ENCODE measurements at regions not wholly inside any gene's neighbourhood (a gene's known extent, or its start where the extent isn't known, plus 50 kb on each side); places are given as distances from the start of the nearest gene placed in this dataset.

GRCh38 chr16:6616746-6617145, 715.9 kb upstream of the RBFOX1 start:
- WGBS (ENCODE audit: low lambda C conversion rate): 9% methylated on average over 6 of the region's 6 CpGs
- CTCF ChIA-PET (ENCODE audit: low intra/inter-chr PET ratio, low total read pairs): no interaction called here
- FAIRE-seq: no peak
- no peak for ATAC-seq
- H3K9ac ChIP-seq (ENCODE audit: insufficient read depth, low read depth, low read length): no peak overlapping the region
- POLR2A ChIA-PET: no interaction called here
- no TSS peak for BruUV-seq (replicated peaks)
- H3K27me3 ChIP-seq (ENCODE audit: control insufficient read depth in 1 of 2, insufficient read depth in 2 of 2, low read length in 2 of 2): peaks cover 0 to 4% of the 10 kb centered on the region in 2 experiments; a peak in 1 of 5 replicates
- H3K36me3 ChIP-seq (replicated peaks in 1 of 2; ENCODE audit: control insufficient read depth in 1 of 2, insufficient read depth in 2 of 2, low read length in 2 of 2): no peaks in the 10 kb centered on the region
- no peak overlapping the region for H3K4me3 ChIP-seq (replicated peaks in 1 of 3; ENCODE audit: insufficient read depth in 1 of 3, low read depth in 2 of 3, low read length in 3 of 3)
- no peak for DNase-seq (ENCODE audit: low spot score)
- H3K27ac ChIP-seq (ENCODE audit: extremely low read length, insufficient read depth, low read length): no peak overlapping the region
- intact Hi-C loops (cut with micrococcal nuclease; ENCODE audit: unreplicated experiment) (no loop called here), in situ Hi-C loops (cut with HindIII; ENCODE audit: extremely low pct_ligation_motif_present, low pct_unique_long_range_greater_than_20kb) (no loop called here)
- no peaks in the 10 kb centered on the region for H4K20me1 ChIP-seq (ENCODE audit: insufficient read depth, low read length)
- H3K79me2 ChIP-seq (ENCODE audit: insufficient read depth, low read length): no peaks in the 10 kb centered on the region
- H3K4me2 ChIP-seq (ENCODE audit: low read depth, low read length): no peak overlapping the region
- TF ChIP-seq DMTF1 (CRISPR knock-in tag; IDR thresholded peaks at IDR 0.05) (no peak), KMT2A (CRISPR knock-in tag; IDR thresholded peaks at IDR 0.05) (no peak), CSRNP2 (CRISPR knock-in tag; conservative IDR thresholded peaks at IDR 0.05; ENCODE audit: low read depth) (no peak), ZNF451 (CRISPR knock-in tag; IDR thresholded peaks at IDR 0.05) (no peak)
- no peak overlapping the region for H2AFZ ChIP-seq (ENCODE audit: low read length)
- H3K4me1 ChIP-seq (ENCODE audit: insufficient read depth, low read length): no peaks in the 10 kb centered on the region
- peaks cover 13% of the 10 kb centered on the region; the same call in 1 of the 2 replicates for H3K9me3 ChIP-seq (ENCODE audit: low read length)

GRCh38 chr16:6615636-6616035, 717.0 kb upstream of the RBFOX1 start:
- WGBS (ENCODE audit: low lambda C conversion rate): 31% methylated on average over 12 of the region's 12 CpGs
- FAIRE-seq: no peak
- Histone ChIP-seq H3K9me3 (ENCODE audit: low read length) (peaks cover 9% of the 10 kb centered on the region; the same call in 1 of the 2 replicates), H3K79me2 (ENCODE audit: insufficient read depth, low read length) (no peaks in the 10 kb centered on the region), H3K9ac (ENCODE audit: insufficient read depth, low read depth, low read length) (no peak overlapping the region), H3K4me3 (replicated peaks in 1 of 3; ENCODE audit: insufficient read depth in 1 of 3, low read depth in 2 of 3, low read length in 3 of 3) (no peak overlapping the region), H3K4me2 (ENCODE audit: low read depth, low read length) (no peak overlapping the region), H3K36me3 (replicated peaks in 1 of 2; ENCODE audit: control insufficient read depth in 1 of 2, insufficient read depth in 2 of 2, low read length in 2 of 2) (no peaks in the 10 kb centered on the region), H3K4me1 (ENCODE audit: insufficient read depth, low read length) (no peaks in the 10 kb centered on the region), H2AFZ (ENCODE audit: low read length) (no peak overlapping the region), H3K27ac (ENCODE audit: extremely low read length, insufficient read depth, low read length) (no peak overlapping the region), H3K27me3 (ENCODE audit: control insufficient read depth in 1 of 2, insufficient read depth in 2 of 2, low read length in 2 of 2) (peaks cover 0 to 4% of the 10 kb centered on the region in 2 experiments; a peak in 1 of 5 replicates), H4K20me1 (ENCODE audit: insufficient read depth, low read length) (no peaks in the 10 kb centered on the region)
- ChIA-PET POLR2A (no interaction called here), CTCF (ENCODE audit: low intra/inter-chr PET ratio, low total read pairs) (no interaction called here)
- in situ Hi-C loops (cut with HindIII; ENCODE audit: extremely low pct_ligation_motif_present, low pct_unique_long_range_greater_than_20kb): no loop called here
- no peak for DNase-seq (ENCODE audit: low spot score)
- no TSS peak for BruUV-seq (replicated peaks)
- no peak for ATAC-seq
- intact Hi-C loops (cut with micrococcal nuclease; ENCODE audit: unreplicated experiment): no loop called here
- no peak for TF ChIP-seq PAWR (CRISPR knock-in tag; IDR thresholded peaks at IDR 0.05; ENCODE audit: borderline replicate concordance)
- TF ChIP-seq RAD21 (CRISPR knock-in tag; IDR thresholded peaks at IDR 0.05): no peak
- TF ChIP-seq GPBP1L1 (CRISPR knock-in tag; IDR thresholded peaks at IDR 0.05): no peak
- TF ChIP-seq FOXO4 (CRISPR knock-in tag; conservative IDR thresholded peaks at IDR 0.05): no peak
- no peak for TF ChIP-seq ZNF10 (CRISPR knock-in tag; IDR thresholded peaks at IDR 0.05; ENCODE audit: borderline replicate concordance, low read depth)
- TF ChIP-seq DNMT1 (CRISPR knock-in tag; IDR thresholded peaks at IDR 0.05): no peak
- no peak for TF ChIP-seq ZNF264 (CRISPR knock-in tag; IDR thresholded peaks at IDR 0.05)
- no peak for TF ChIP-seq ZBTB1 (CRISPR knock-in tag; IDR thresholded peaks at IDR 0.05; ENCODE audit: borderline replicate concordance)
- TF ChIP-seq POGZ (CRISPR knock-in tag; IDR thresholded peaks at IDR 0.05): no peak
- no peak for TF ChIP-seq CBFB (CRISPR knock-in tag; IDR thresholded peaks at IDR 0.05)

All from HepG2 (cell line).